ENCODE measurements at regions not wholly inside any gene's neighbourhood (a gene's known extent, or its start where the extent isn't known, plus 50 kb on each side); places are given as distances from the start of the nearest gene placed in this dataset.
"Not testable (repeated sequence)": the region's sequence is repeated elsewhere in the genome, so short reads cannot be mapped to it uniquely, and the experiment has no call there.

DNA sequence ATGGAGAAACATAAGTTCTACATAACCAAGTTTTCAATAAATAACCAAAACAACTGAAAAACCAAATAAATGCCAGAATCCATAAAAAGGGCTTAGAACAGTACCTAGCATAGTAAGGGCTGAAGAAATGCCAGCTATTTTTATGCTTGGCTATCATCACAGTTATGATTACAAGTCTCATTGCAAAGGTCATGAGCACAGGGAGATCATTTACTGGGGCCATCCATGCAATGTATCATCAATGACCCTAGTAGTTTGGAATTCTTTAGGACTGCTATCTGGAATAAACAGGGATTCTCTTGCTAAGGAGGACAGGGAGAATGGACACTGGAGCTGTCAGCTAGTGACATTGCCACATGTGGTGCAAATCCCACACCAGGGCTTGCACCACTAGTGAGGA lies 92.5 kb upstream of the NAP1L1 start:
- no peak for DNase-seq

DNA sequence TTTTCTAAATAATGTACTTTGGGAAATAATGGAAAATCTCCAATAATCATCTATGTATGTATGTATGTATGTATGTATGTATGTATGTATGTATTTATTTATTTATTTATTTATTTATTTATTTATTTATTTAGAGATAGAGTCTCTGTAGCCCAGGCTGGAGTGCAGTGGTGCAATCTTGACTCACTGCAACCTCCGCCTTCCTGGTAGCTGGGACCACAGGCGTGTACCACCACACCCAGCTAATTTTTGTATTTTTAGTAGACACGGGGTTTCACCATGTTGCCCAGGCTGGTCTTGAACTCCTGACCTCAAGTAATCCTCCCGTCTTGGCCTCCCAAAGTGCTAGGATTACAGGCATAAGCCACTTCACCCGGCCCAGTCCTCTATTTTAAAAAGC lies 91.5 kb upstream of the NAP1L1 start:
- not testable (repeated sequence) for DNase-seq

DNA sequence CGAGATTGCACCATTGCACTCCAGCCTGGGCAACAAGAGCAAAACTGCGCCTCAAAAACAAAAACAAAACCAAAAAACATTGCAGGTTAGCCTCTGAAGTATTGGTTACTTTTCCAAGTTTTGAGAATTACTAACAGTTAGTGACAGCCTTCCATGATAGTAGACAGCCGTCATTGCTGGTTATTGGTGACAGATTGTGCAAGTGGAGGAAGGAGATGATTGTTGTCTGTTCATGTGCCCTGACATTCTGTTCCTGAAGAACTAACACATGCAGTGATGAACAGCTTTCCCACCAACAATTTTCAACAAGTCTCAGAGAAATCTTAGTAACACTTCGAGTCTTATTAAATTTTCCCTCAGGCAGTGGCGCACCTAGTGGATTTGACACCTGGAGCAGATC lies 89.3 kb upstream of the NAP1L1 start:
- no peak for DNase-seq

DNA sequence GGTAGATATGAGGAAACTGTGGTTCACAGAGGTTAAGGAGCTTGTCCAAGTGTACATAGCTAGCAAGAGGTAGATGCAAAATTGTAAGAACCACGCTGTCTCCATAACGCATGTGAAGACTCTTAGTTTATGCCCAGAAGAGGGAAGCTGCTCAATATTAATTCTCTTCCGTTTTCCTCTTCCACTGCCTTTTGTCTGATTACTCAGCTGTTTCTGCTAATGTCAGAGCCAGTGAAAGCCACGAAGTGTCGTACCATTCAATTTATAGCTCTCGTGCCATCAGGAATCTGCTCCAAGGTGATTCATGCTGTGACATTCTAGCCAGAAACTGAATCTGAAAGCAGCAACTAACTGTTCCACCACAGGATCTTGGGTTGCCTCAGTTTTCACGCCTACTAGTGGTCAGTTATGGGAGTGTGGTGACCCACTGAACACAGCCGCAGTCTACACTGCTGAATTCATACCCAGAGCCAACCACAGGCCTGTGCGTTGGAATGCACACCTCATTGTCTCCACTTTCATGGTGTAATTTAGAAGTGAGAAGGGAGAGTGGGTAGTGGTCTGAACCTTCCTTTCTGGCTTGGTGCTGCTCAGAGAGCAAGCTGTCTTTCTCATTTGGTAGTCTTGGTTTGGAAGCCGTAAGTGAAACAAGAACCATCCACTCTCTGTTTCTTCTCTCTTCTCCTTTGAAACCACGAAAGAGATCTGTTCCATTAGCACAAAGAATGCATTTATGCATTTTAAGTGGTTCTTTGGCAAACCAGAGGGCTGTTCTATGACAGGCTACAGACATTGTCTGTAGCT lies 74.2 kb upstream of the NAP1L1 start:
- DNase-seq: no peak

DNA sequence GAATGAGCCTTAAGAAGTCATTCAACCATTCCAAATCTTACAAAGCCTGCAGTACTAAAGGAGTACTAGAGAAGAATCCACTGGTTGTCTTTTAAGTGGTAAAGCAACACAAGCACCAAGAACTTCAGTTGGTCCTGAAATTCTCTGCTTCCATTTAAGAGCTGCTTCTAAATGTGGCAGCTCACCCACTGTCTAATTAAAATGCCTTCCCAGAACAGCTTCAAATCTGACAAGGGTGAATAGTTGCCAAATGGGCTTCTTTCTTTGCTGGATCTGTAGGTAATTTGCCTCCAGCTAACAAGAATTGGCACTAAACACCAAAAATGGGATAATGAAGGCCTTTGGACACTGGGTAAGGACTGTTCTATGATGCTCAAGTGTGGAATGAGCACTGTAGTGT lies 72.2 kb upstream of the NAP1L1 start:
- DNase-seq: no peak

DNA sequence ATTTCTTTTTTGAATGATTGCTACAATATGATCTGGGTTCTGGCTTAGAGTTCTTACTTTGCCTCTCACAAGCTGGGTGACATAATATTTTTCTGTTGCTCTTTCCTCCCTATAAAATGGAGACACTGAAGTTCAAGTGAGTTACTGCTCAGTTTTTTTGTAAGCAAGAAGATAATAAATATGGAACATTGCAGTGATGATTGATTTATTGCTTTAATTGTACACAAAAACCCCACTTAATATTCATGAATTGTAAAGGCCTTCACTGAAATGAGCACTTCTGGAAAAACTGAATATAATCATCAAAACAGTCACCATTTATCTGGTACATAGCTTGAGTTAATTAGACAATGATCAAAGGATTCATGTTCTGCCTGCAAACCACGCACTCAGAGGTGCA lies 71.8 kb upstream of the NAP1L1 start:
- DNase-seq: peak; percentile 52

DNA sequence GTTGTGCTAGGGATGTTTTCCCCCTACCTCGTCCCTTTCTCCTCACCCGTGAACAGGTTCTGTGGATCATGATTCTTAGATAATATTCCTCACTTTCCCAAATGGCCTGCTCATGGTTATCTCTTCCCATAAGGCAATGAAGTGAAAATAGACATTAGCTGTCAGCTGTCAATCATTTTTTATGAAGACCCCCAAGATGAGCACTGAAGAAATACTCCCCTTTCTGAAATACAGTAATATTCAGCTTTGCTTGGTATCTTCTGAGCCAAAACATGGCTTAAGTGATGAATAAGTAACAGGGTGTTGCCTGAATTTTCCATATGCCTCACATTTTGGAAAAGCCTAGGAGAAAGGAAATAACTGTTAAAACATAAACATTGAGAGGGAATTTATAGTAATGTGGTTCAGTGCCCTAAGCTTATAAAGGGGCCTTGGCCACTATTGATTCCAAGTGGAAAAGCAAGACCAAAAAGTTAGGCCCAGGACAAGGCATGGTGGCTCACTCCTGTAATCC lies 70.7 kb upstream of the NAP1L1 start:
- DNase-seq: no peak

DNA sequence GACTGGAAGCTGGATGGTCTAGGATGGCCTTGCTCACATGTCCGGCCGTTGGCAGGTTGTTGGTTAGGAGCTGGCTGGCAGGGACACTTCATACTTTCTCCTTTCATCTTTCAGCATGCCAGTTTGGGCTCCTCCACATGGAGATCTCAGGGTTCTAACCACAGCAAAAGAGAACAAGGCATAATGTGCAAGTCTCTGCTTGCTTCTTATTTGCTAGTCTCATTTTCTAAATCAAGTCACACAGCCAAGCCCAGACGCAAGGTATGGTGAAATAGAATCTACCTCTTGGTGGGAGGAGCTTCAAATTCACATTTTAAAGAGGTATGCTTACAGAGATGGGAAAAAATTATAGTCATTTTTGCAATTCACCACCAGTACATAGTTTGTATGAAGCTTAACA lies 69.1 kb upstream of the NAP1L1 start:
- no peak for DNase-seq

DNA sequence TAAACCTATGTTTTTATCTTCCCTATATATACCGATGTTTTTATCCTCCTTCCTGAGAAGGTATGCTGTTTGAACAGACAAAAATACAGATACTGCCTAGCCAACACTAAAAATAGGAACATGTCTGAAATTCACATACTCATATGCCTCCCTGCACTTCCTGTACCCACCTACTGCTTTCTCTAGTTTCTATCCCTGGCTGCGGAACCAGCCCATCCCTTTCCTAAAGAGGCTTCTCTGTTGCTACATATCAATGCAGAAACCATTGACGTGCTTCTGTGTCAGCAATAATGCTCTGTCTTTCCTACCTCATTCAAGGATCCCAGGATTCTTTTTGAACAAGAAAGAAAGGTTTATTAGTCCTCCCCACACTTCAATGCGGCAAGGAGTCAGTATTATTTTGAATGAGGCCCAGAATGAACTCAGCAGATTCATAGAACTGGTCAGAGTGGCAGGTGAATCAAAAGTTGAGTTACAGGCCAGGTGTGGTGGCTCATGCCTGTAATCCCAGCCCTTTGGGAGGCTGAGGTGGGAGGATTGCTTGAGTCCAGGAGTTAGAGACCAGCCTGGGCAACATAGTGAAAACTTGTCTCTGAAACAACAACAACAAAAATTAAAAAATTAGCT lies 67.8 kb upstream of the NAP1L1 start:
- DNase-seq: no peak

DNA sequence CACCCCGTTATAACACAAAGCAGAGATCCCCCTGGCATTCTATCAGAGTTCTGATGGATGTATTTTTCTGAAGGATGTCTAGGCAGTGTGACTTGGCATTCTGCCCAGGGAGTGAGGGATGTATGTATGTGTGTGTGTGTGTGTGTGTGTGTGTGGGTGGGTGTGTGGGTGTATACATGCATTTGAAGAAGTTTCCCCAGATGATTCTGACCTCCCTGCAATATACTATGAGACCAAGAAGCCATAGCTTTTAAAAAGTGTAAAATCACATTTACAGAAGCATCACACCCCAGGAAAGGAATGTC lies 59.7 kb upstream of the NAP1L1 start:
- peak; percentile 79 for DNase-seq

DNA sequence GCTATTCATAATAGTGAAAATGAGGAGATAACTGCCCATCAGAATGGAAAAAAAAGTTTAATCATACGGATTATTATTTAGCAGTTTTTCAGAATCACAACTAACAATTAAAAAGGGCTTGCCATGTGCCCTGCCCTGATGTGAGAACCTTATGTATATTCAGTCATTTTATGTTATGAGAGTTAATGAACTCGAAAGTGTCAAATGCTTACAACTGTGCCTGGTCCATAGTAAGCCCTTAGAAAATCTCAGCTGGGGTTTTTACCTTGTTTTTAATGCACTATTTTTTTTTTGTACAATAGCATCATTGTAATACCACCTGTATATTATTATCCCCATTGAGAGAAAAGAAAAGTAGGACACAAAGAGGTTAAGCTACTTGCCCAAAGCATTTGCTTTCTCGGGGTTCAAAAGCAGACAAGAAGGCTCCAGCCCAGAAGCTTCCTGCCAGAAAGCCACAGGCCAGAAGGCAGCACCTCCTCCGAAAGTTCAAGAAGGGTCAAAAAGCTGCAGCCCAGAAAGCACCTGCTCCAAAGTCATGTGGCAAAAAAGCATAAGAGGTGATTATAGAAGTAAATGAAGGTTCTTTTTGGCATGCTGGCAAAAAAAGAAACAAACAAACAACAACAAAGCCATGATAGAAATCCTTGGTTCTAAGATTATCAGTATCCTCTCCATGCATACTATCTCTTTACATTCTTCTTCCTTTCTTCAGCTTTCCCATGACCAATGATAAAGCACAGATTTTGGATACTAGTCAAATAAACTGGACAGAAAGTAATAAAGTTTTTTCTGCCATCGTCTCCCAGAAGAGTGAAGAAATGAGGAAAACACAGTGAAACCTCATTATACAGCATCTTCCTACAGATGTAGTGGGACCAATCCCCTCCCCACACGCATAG lies 59.1 kb upstream of the NAP1L1 start:
- DNase-seq: peak; percentile 34

DNA sequence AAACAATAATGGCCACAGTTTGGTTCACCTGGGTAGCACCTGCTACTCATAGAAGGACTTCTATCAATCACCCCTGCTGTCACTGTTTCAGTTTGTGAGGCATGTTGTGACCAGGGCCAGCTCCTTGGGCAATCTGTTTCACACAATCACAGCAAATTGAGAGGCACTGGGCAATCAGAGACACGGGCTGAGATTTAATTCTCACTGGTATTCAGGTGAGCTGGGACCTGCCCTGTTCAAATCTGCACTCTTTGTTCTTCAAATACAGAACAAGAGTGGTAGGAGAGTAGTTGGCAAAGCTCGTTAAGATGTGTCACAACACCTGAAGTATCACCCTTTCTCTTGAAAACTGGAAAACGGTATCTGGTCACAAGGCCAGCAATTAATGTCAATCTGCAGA lies 57.8 kb upstream of the NAP1L1 start:
- peak; percentile 12 for DNase-seq

DNA sequence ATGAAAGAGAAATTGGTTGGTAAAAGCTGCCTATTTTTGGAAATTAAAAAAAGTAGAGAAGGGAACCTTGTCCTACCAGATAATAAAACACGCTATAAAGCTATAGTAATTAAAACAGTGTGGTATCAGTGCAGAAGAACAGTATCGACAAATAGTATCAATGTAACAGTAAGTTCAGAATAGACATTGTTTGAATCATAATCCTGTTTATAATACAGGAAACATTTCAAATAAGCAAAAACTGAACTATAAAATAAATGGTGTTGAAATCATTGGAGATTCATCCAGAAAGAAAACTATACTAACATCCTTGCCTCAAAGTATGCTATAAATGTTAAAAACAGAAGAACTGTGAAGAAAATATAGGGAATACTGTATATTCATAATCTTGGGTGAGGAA lies 54.2 kb upstream of the NAP1L1 start:
- DNase-seq: no peak

DNA sequence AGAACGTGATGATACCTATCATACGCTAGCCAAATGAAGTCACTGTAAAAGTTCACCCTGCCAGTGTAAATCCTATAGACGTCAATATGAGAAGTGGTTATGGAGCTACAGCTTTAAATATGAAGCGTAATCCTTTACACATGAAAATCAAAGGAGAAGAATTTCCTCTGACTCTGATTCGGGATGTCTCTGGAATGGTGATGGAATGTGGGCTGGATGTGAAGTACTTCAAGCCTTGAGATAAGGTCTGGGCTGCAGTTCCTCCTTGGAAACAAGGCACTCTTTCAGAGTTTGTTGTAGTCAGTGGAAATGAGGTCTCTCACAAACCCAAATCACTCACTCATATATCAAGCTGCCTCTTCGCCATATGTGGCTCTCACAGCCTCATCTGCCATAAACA lies 53.1 kb upstream of the NAP1L1 start:
- DNase-seq: no peak

DNA sequence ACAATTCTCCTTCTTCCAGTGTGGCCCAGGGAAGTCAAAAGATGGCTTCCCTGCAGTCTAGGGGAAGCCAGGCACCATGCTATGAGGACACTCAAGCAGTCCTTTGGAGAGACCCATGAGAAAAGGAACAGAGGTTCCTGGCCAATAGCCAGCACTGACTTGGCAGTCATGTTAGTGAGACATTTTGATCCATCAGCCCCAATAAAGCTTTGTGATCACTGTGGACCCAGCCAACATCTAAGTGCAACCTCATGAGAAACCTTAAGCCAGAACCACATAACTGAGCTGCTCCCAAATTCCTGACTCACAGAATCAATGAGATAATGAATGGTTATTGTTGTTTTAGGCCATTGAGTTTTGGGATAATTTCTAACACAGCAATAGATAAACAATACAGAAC lies 51.0 kb upstream of the NAP1L1 start:
- no peak for DNase-seq
